ENCODE measurements at regions not wholly inside any gene's neighbourhood (a gene's known extent, or its start where the extent isn't known, plus 50 kb on each side); places are given as distances from the start of the nearest gene placed in this dataset.

DNA sequence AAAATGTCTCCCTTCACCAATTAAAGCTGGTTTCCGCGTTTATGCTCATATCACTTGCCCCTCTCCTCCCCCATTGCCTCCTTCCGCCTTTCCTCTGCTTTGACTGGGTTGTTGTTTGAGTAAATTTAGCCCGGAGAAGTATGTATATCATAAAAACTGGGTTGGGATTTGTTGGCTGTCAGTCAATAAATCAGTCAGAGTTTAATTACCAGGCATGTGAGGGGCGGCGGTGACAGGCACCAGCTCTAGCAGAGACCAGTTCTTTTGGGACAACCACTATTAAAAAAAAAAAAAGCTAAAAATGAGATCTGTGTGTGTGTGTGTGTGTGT, 382.4 kb upstream of the SMIM21 start:
- no peak overlapping the region for H3K4me3 ChIP-seq (ENCODE audit: low read depth, low read length)
- TF ChIP-seq, protein P1, sequence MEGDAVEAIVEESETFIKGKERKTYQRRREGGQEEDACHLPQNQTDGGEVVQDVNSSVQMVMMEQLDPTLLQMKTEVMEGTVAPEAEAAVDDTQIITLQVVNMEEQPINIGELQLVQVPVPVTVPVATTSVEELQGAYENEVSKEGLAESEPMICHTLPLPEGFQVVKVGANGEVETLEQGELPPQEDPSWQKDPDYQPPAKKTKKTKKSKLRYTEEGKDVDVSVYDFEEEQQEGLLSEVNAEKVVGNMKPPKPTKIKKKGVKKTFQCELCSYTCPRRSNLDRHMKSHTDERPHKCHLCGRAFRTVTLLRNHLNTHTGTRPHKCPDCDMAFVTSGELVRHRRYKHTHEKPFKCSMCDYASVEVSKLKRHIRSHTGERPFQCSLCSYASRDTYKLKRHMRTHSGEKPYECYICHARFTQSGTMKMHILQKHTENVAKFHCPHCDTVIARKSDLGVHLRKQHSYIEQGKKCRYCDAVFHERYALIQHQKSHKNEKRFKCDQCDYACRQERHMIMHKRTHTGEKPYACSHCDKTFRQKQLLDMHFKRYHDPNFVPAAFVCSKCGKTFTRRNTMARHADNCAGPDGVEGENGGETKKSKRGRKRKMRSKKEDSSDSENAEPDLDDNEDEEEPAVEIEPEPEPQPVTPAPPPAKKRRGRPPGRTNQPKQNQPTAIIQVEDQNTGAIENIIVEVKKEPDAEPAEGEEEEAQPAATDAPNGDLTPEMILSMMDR (IDR thresholded peaks at IDR 0.05; ENCODE audit: low read depth, low read length): no peak

DNA sequence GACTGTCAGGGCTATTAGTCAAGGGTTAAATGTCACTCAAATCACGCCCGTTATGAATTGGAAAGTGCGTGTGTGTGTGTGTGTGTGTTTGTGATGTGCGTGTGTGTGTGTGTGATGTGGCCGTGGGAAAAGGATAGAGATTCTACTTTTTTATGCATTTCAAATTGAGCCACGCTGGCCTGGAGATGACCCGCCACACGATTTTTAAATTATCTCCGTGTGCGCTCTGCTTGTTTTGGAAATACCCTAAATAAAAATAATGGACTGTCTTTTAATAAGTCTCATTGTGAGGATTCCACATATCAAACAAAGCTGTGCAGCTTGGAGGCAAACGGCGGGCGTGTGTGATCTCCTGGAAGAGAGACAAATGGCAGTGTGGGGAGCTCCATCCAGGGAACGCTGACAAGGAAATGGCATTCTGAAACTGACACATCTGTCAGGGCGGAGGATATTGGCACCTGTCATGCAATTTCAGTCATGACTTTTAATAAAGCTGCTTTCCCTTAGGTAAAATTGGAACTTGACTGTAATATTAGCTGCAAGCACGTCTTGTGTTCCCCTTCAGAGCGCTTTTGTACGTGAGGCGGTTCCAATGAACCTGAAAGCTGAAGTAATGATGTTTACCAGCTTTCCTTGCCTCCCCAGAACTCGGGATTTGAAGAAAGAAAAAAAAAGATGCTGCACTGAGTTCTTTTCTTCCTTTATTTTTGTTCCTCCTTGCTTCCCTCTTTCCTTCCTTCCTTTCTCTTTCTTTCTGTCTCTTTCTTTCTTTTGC, 381.8 kb upstream of the SMIM21 start:
- TF ChIP-seq, protein P1 (IDR thresholded peaks at IDR 0.05; ENCODE audit: low read depth, low read length): no peak
- no peak overlapping the region for H3K4me3 ChIP-seq (ENCODE audit: low read depth, low read length)

GRCh38 chr18:75805265-75805664, 377.8 kb upstream of the SMIM21 start:
- no peak overlapping the region for H3K4me3 ChIP-seq (ENCODE audit: low read depth, low read length)
- TF ChIP-seq, protein P1 (IDR thresholded peaks at IDR 0.05; ENCODE audit: low read depth, low read length): no peak

DNA sequence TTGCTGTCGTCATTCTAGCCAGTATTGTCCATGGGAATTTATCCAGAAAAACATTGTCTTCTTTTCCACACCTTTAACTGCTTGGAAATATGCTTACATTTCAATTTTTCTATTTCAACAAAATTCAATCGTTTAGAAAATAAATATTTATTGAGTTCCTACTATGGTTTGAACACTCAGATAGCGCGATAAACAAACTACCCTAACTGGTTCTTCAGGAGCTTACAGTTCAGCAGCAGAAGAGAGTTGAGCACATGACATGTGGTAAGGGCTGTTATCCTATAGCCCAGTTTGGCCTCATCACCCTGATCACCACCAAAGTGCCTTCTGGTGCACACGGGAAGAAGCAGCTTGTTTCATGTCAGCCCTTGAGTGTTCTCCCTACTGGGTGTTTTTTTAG, 375.2 kb upstream of the SMIM21 start:
- TF ChIP-seq, protein P1 (IDR thresholded peaks at IDR 0.05; ENCODE audit: low read depth, low read length): no peak
- no peak overlapping the region for H3K4me3 ChIP-seq (ENCODE audit: low read depth, low read length)

- TF ChIP-seq, protein P1 (IDR thresholded peaks at IDR 0.05; ENCODE audit: low read depth, low read length): no peak
- H3K4me3 ChIP-seq (ENCODE audit: low read depth, low read length): no peak overlapping the region
Observed at GRCh38 chr18:75801178-75801577, 373.7 kb upstream of the SMIM21 start.

DNA sequence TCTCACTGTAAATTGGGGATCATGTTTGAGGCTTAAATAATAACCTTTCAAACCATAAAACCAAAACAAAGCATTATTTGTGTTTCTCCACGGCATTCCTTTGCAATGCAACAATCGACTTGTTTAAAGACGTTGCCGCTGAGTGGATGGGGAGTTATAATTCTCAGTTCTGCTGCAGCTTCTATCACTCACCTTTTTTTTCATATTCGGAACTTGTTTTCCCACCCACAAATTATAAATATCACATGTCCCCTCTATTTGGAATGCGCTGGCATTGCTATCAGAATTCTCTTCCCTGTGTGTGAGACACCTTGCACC, 372.8 kb upstream of the SMIM21 start:
- TF ChIP-seq, protein P1 (IDR thresholded peaks at IDR 0.05; ENCODE audit: low read depth, low read length): no peak
- H3K4me3 ChIP-seq (ENCODE audit: low read depth, low read length): no peak overlapping the region

- TF ChIP-seq, protein P1 (IDR thresholded peaks at IDR 0.05; ENCODE audit: low read depth, low read length): no peak
- no peak overlapping the region for H3K4me3 ChIP-seq (ENCODE audit: low read depth, low read length)
Observed at GRCh38 chr18:75799449-75800330, 372.2 kb upstream of the SMIM21 start.
